ENCODE measurements at regions not wholly inside any gene's neighbourhood (a gene's known extent, or its start where the extent isn't known, plus 50 kb on each side); places are given as distances from the start of the nearest gene placed in this dataset.

DNA sequence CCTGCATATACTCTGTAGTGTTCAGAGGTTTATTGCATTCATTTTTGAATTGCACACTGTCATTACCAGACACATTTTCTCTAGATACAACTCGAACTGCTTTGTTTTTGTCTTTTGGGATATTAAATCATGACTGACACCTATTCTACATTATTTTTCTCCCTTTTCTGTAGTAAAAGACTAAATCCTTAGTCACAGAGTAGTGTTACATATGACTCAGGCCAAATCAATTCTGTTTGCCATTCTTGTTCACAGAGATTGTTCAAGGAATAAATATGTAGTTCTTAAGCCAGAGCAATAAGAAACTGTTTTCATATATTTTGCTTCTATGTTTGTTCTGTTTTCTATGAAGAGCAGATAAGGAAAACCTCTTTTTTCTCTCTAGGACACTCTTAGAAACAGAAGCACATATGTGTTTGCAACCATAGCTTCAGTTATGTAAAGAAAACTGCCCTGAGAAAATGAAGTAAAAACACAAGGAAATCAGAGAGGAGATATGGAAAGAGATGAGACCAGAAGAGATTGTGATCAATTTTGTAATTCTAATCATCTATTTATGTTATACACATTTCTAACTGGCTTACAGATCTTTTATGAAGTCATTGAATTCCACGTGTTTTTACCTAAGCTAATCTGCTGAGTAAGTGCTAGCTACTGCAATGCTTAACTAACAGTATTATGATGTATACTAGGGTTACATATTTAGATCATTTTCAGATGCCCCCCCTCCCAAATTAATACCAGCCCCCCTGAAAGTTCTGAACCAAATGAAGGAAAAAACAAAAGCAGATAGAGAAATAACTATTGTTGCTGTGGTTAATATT is 1995.6 kb upstream of the CDH6 start:
- Histone ChIP-seq H4K20me1 (replicated peaks; ENCODE audit: control insufficient read depth, extremely low read depth, insufficient read depth, low read length) (no peaks in the 10 kb centered on the region), H2AFZ (ENCODE audit: low read depth, low read length) (no peak overlapping the region), H3K27me3 (ENCODE audit: control insufficient read depth in 2 of 2, insufficient read depth in 2 of 2, low read length in 2 of 2) (no peaks in the 10 kb centered on the region), H3K4me1 (ENCODE audit: control insufficient read depth, extremely low read depth, insufficient read depth, low read length) (no peaks in the 10 kb centered on the region), H3K27ac (ENCODE audit: insufficient read depth, low read depth, low read length) (no peak overlapping the region), H3K4me2 (ENCODE audit: insufficient read depth, low read length) (no peak overlapping the region), H3K9me1 (replicated peaks; ENCODE audit: control insufficient read depth, extremely low read depth, insufficient read depth, low read length) (no peaks in the 10 kb centered on the region), H3K4me3 (replicated peaks in 1 of 3; ENCODE audit: insufficient read depth in 1 of 3, low read depth in 1 of 3, low read length in 3 of 3) (no peak overlapping the region), H3K9me3 (replicated peaks; ENCODE audit: control insufficient read depth, insufficient read depth, low read length) (peaks cover 2% of the 10 kb centered on the region), H3K79me2 (ENCODE audit: control insufficient read depth, insufficient read depth, low read length) (no peaks in the 10 kb centered on the region), H3K36me3 (ENCODE audit: control insufficient read depth in 2 of 2, extremely low read depth in 1 of 2, insufficient read depth in 2 of 2, low read length in 2 of 2) (no peaks in the 10 kb centered on the region), H3K9ac (replicated peaks; ENCODE audit: extremely low read depth, insufficient read depth, low read length) (no peak overlapping the region)
- CTCF ChIA-PET: no interaction called here
- DNase-seq (ENCODE audit: low read depth, low spot score) (no peak), FAIRE-seq (no peak)
- POLR2A ChIA-PET: no interaction called here
- no TSS peak for BruUV-seq (replicated peaks)
- no peak for TF ChIP-seq FOS (IDR thresholded peaks at IDR 0.05; ENCODE audit: borderline replicate concordance, insufficient read depth, low read length)
- TF ChIP-seq POLR2AphosphoS5 (IDR thresholded peaks at IDR 0.05; ENCODE audit: insufficient read depth, low read depth, low read length): no peak
- TF ChIP-seq EZH2 (IDR thresholded peaks at IDR 0.05; ENCODE audit: borderline replicate concordance, low read depth, low read length, severe bottlenecking): no peak
- TF ChIP-seq GATA2 (IDR thresholded peaks at IDR 0.05; ENCODE audit: insufficient read depth, insufficient read length, low read depth, low read length): no peak
- no peak for TF ChIP-seq MAX (IDR thresholded peaks at IDR 0.05; ENCODE audit: insufficient read depth, insufficient read length)
- no peak for TF ChIP-seq JUN (IDR thresholded peaks at IDR 0.05; ENCODE audit: borderline replicate concordance, insufficient read depth, insufficient read length, low read depth)
- no peak for TF ChIP-seq CTCF (IDR thresholded peaks at IDR 0.05; ENCODE audit: extremely low read depth in 1 of 2, insufficient read depth in 1 of 2, low read depth in 1 of 2, low read length in 2 of 2)
- TF ChIP-seq MYC (IDR thresholded peaks at IDR 0.05; ENCODE audit: low read depth, low read length): no peak
- no peak for TF ChIP-seq POLR2A (IDR thresholded peaks at IDR 0.05; ENCODE audit: low read depth, low read length)
- dilution Hi-C loops (cut with MboI; ENCODE audit: extremely low pct_ligation_motif_present, low sequenced_read_pairs) (no loop called here), intact Hi-C loops (cut with micrococcal nuclease) (no loop called here)

Measured in endothelial cell of umbilical vein (primary cell).